Karpas-422 (cell line): ENCODE measurements at regions not wholly inside any gene's neighbourhood (a gene's known extent, or its start where the extent isn't known, plus 50 kb on each side); places are given as distances from the start of the nearest gene placed in this dataset.
"Not testable (repeated sequence)": the region's sequence is repeated elsewhere in the genome, so short reads cannot be mapped to it uniquely, and the experiment has no call there.

Source experiments
- DNase-seq: peaks from one replicate; pipeline ENCODE4 v3.0.0-alpha.2; 2015
- H2AFZ ChIP-seq: fragments of 200-600 bp; sonication (generic); 2 replicates; pipeline ENCODE4 v1.6.1; 2014; ENCODE audit warnings: antibody characterized with exemption, low read length, mixed read lengths
- H3K27ac ChIP-seq: fragments of 200-600 bp; sonication (generic); 2 replicates; pipeline ENCODE4 v1.5.1; 2014; ENCODE audit warnings: mild to moderate bottlenecking, low read length, moderate library complexity
- H3K27me3 ChIP-seq: fragments of 200-600 bp; sonication (generic); 2 replicates; pipeline ENCODE4 v1.6.1; 2014; ENCODE audit warnings: low read length, mixed read lengths
- H3K36me3 ChIP-seq: fragments of 200-600 bp; sonication (generic); 2 replicates; pipeline ENCODE4 v1.6.1; 2014; ENCODE audit warnings: low read length, mixed read lengths; ENCODE audit not compliant: insufficient read depth
- H3K4me1 ChIP-seq: fragments of 200-600 bp; sonication (generic); 2 replicates; pipeline ENCODE4 v1.6.1; 2014; ENCODE audit warnings: mild to moderate bottlenecking, low read length, mixed read lengths
- H3K4me2 ChIP-seq: fragments of 200-600 bp; sonication (generic); 2 replicates; pipeline ENCODE4 v1.6.1; 2014; ENCODE audit warnings: low read length, low read depth, mild to moderate bottlenecking; ENCODE audit not compliant: poor library complexity, severe bottlenecking
- H3K4me3 ChIP-seq: fragments of 200-600 bp; sonication (generic); 2 replicates; pipeline ENCODE4 v1.5.1; 2014; ENCODE audit warnings: mild to moderate bottlenecking, antibody characterized with exemption, low read length, mixed read lengths
- H3K79me2 ChIP-seq: fragments of 200-600 bp; sonication (generic); 2 replicates; pipeline ENCODE4 v1.6.1; 2014; ENCODE audit warnings: mild to moderate bottlenecking, low read length, mixed read lengths
- H3K9ac ChIP-seq: fragments of 200-600 bp; sonication (generic); 2 replicates; pipeline ENCODE4 v1.6.0; 2014; ENCODE audit warnings: low read length
- H3K9me2 ChIP-seq: fragments of 200-600 bp; sonication (generic), shearing (Covaris generic); replicated peaks from 2 replicates; pipeline ENCODE4 v1.6.0; 2014; ENCODE audit warnings: mild to moderate bottlenecking, low read length, moderate library complexity; ENCODE audit not compliant: insufficient read depth
- H3K9me3 ChIP-seq: fragments of 300-700, 200-600 bp; sonication (generic); 2 replicates; pipeline ENCODE4 v1.6.1; 2014; ENCODE audit warnings: low read length, mixed read lengths
- H4K20me1 ChIP-seq: fragments of 200-600 bp; sonication (generic); 2 replicates; pipeline ENCODE4 v1.6.1; 2014; ENCODE audit warnings: mild to moderate bottlenecking, antibody characterized with exemption, low read length, low read depth; ENCODE audit not compliant: insufficient read depth

- Histone ChIP-seq H3K9me2 (no peaks in the 10 kb centered on the region), H3K4me1 (no peaks in the 10 kb centered on the region), H2AFZ (no peak overlapping the region), H3K79me2 (no peaks in the 10 kb centered on the region), H3K4me2 (no peak overlapping the region), H3K36me3 (no peaks in the 10 kb centered on the region), H3K4me3 (no peak overlapping the region), H3K27me3 (no peaks in the 10 kb centered on the region), H4K20me1 (no peaks in the 10 kb centered on the region), H3K9ac (no peak overlapping the region), H3K27ac (no peak overlapping the region), H3K9me3 (no peaks in the 10 kb centered on the region)
- no peak for DNase-seq
Observed at GRCh38 chr7:69228212-69228811, 370.0 kb upstream of the AUTS2 start.

GRCh38 chr7:69232445-69233376 lies 365.6 kb upstream of the AUTS2 start:
- Histone ChIP-seq H3K9me3 (no peaks in the 10 kb centered on the region), H3K4me3 (no peak overlapping the region), H3K27ac (no peak overlapping the region), H3K27me3 (no peaks in the 10 kb centered on the region), H3K4me1 (peaks cover 4% of the 10 kb centered on the region; the same call in 1 of the 2 replicates), H3K36me3 (no peaks in the 10 kb centered on the region), H3K79me2 (no peaks in the 10 kb centered on the region), H2AFZ (no peak overlapping the region), H3K9ac (no peak overlapping the region), H4K20me1 (no peaks in the 10 kb centered on the region), H3K9me2 (no peaks in the 10 kb centered on the region), H3K4me2 (no peak overlapping the region)
- no peak for DNase-seq

- Histone ChIP-seq H2AFZ (no peak overlapping the region), H3K79me2 (no peaks in the 10 kb centered on the region), H3K9ac (no peak overlapping the region), H3K9me3 (no peaks in the 10 kb centered on the region), H3K4me2 (no peak overlapping the region), H3K4me1 (peaks cover 4% of the 10 kb centered on the region; the same call in 1 of the 2 replicates), H3K9me2 (no peaks in the 10 kb centered on the region), H4K20me1 (no peaks in the 10 kb centered on the region), H3K4me3 (no peak overlapping the region), H3K36me3 (no peaks in the 10 kb centered on the region), H3K27me3 (no peaks in the 10 kb centered on the region), H3K27ac (no peak overlapping the region)
- DNase-seq = no peak
Observed at GRCh38 chr7:69237541-69237940, 360.7 kb upstream of the AUTS2 start.

- DNase-seq = no peak
- Histone ChIP-seq H3K9me3 (no peaks in the 10 kb centered on the region), H3K9me2 (no peaks in the 10 kb centered on the region), H3K36me3 (no peaks in the 10 kb centered on the region), H3K4me3 (no peak overlapping the region), H3K79me2 (no peaks in the 10 kb centered on the region), H4K20me1 (no peaks in the 10 kb centered on the region), H2AFZ (no peak overlapping the region), H3K4me2 (no peak overlapping the region), H3K4me1 (no peaks in the 10 kb centered on the region), H3K27ac (no peak overlapping the region), H3K27me3 (no peaks in the 10 kb centered on the region), H3K9ac (no peak overlapping the region)
Observed at GRCh38 chr7:69243016-69243415, 355.3 kb upstream of the AUTS2 start.

GRCh38 chr7:69244701-69245100 lies 353.6 kb upstream of the AUTS2 start:
- Histone ChIP-seq H3K4me3 (no peak overlapping the region), H3K9me3 (no peaks in the 10 kb centered on the region), H3K4me1 (no peaks in the 10 kb centered on the region), H3K9me2 (no peaks in the 10 kb centered on the region), H3K4me2 (no peak overlapping the region), H4K20me1 (no peaks in the 10 kb centered on the region), H3K27me3 (no peaks in the 10 kb centered on the region), H3K79me2 (no peaks in the 10 kb centered on the region), H3K9ac (no peak overlapping the region), H3K27ac (no peak overlapping the region), H3K36me3 (no peaks in the 10 kb centered on the region), H2AFZ (no peak overlapping the region)
- DNase-seq = no peak

GRCh38 chr7:69245646-69246045 lies 352.6 kb upstream of the AUTS2 start:
- Histone ChIP-seq H3K4me2 (no peak overlapping the region), H3K79me2 (no peaks in the 10 kb centered on the region), H3K4me3 (no peak overlapping the region), H3K9me3 (no peaks in the 10 kb centered on the region), H4K20me1 (no peaks in the 10 kb centered on the region), H3K27ac (no peak overlapping the region), H3K4me1 (no peaks in the 10 kb centered on the region), H3K9ac (no peak overlapping the region), H2AFZ (no peak overlapping the region), H3K36me3 (no peaks in the 10 kb centered on the region), H3K27me3 (no peaks in the 10 kb centered on the region), H3K9me2 (no peaks in the 10 kb centered on the region)
- no peak for DNase-seq

- no peak overlapping the region for H3K4me3 ChIP-seq
- no peak overlapping the region for H2AFZ ChIP-seq
- H3K9me2 ChIP-seq = no peaks in the 10 kb centered on the region
- no peaks in the 10 kb centered on the region for H3K27me3 ChIP-seq
- no peaks in the 10 kb centered on the region for H3K79me2 ChIP-seq
- H3K9ac ChIP-seq = no peak overlapping the region
- H3K36me3 ChIP-seq = no peaks in the 10 kb centered on the region
- H3K27ac ChIP-seq = no peak overlapping the region
- H4K20me1 ChIP-seq = no peaks in the 10 kb centered on the region
- H3K9me3 ChIP-seq = no peaks in the 10 kb centered on the region
- H3K4me1 ChIP-seq = no peaks in the 10 kb centered on the region
- no peak for DNase-seq
- H3K4me2 ChIP-seq = no peak overlapping the region
Observed at GRCh38 chr7:69246758-69247157, 351.5 kb upstream of the AUTS2 start.

GRCh38 chr7:69248382-69248828 lies 349.9 kb upstream of the AUTS2 start:
- H3K9me2 ChIP-seq, H3K79me2 ChIP-seq, H3K4me2 ChIP-seq, H4K20me1 ChIP-seq, H3K27me3 ChIP-seq, H3K4me1 ChIP-seq, H2AFZ ChIP-seq, H3K4me3 ChIP-seq, DNase-seq, H3K27ac ChIP-seq, H3K9ac ChIP-seq, H3K9me3 ChIP-seq, H3K36me3 ChIP-seq: not testable (repeated sequence)
